SK-N-SH (cell line): ENCODE measurements at regions not wholly inside any gene's neighbourhood (a gene's known extent, or its start where the extent isn't known, plus 50 kb on each side); places are given as distances from the start of the nearest gene placed in this dataset.

Experiments used
- CTCF ChIA-PET: fragments of 300-600, 350-600 bp; formaldehyde crosslinking; extraction: SDS; loops from one replicate; lab custom pipeline; 2021; lab: Yijun Ruan, JAX
- POLR2A ChIA-PET: fragments of 350-600 bp; sonication (Branson Sonifier 250); formaldehyde crosslinking; extraction: SDS; loops from one replicate; lab custom pipeline; 2020; ENCODE audit warnings: antibody characterized with exemption, inconsistent platforms; lab: Yijun Ruan, JAX
- DNase-seq: peaks from one replicate; pipeline ENCODE4 v3.0.0; 2012
- H2AFZ ChIP-seq: fragments of 200-600 bp; sonication (generic); 2 replicates; pipeline ENCODE4 v1.8.1; 2016; ENCODE audit warnings: antibody characterized with exemption, mild to moderate bottlenecking, low read depth
- H3F3A ChIP-seq: fragments of 200-600 bp; sonication (generic); replicated peaks from 2 replicates; pipeline ENCODE3; 2016; ENCODE audit warnings: antibody characterized with exemption, mild to moderate bottlenecking; ENCODE audit not compliant: insufficient read depth
- H3K27ac ChIP-seq, 2 experiments: fragments of 200-500 bp in 1 of 2; fragments of 200-600 bp in 1 of 2; sonication (Bioruptor generic) in 1 of 2; sonication (generic), shearing (Covaris generic) in 1 of 2; 2 replicates each; pipeline versions ENCODE4 v1.5.1 to v1.6.1; 2014 to 2016; ENCODE audit warnings: low read depth in 2 of 2, inconsistent platforms in 1 of 2, low read length in 1 of 2, mild to moderate bottlenecking in 1 of 2, mixed read lengths in 1 of 2
- H3K27me3 ChIP-seq: fragments of 200-600 bp; sonication (generic), shearing (Covaris generic); 2 replicates; pipeline ENCODE4 v1.6.1; 2016; ENCODE audit warnings: mixed run types; ENCODE audit not compliant: insufficient read depth
- H3K36me3 ChIP-seq, 2 experiments: fragments of 200-500 bp in 1 of 2; fragments of 200-600 bp in 1 of 2; sonication (Bioruptor generic) in 1 of 2; sonication (generic) in 1 of 2; replicated peaks in 1 of 2; 2 replicates each; pipeline versions ENCODE3 to v1.5.1; 2014 to 2016; ENCODE audit warnings: low read length in 1 of 2, mild to moderate bottlenecking in 1 of 2; ENCODE audit not compliant: insufficient read depth in 2 of 2, control insufficient read depth in 1 of 2
- H3K4me1 ChIP-seq, 2 experiments: fragments of 200-500 bp in 1 of 2; fragments of 200-600 bp in 1 of 2; sonication (Bioruptor generic) in 1 of 2; sonication (generic), shearing (Covaris generic) in 1 of 2; 2 replicates each; pipeline versions ENCODE4 v1.5.1 to v1.6.1; 2014 to 2016; ENCODE audit warnings: low read depth in 1 of 2, low read length in 1 of 2, mixed run types in 1 of 2; ENCODE audit not compliant: insufficient read depth in 2 of 2, control insufficient read depth in 1 of 2
- H3K4me2 ChIP-seq: fragments of 200-600 bp; sonication (generic), shearing (Covaris generic); 2 replicates; pipeline ENCODE4 v1.6.1; 2017; ENCODE audit warnings: mixed run types
- H3K4me3 ChIP-seq, 2 experiments: fragments of 200-500 bp in 1 of 2; fragments of 200-600 bp in 1 of 2; sonication (Bioruptor generic) in 1 of 2; sonication (generic), shearing (Covaris generic) in 1 of 2; 2 replicates each; pipeline versions ENCODE4 v1.5.1 to v1.8.1; 2014 to 2016; ENCODE audit warnings: low read depth in 2 of 2, inconsistent platforms in 1 of 2, low read length in 1 of 2, mild to moderate bottlenecking in 1 of 2, mixed read lengths in 1 of 2, moderate library complexity in 1 of 2
- H3K79me2 ChIP-seq: fragments of 200-600 bp; sonication (generic); 2 replicates; pipeline ENCODE4 v1.8.1; 2017; ENCODE audit warnings: mild to moderate bottlenecking; ENCODE audit not compliant: insufficient read depth
- H3K9ac ChIP-seq: fragments of 200-600 bp; sonication (generic); 2 replicates; pipeline ENCODE4 v1.6.1; 2017; ENCODE audit warnings: mixed run types
- H3K9me2 ChIP-seq: fragments of 200-600 bp; sonication (generic); 2 replicates; pipeline ENCODE4 v1.6.1; 2017; ENCODE audit warnings: mixed run types
- H3K9me3 ChIP-seq: fragments of 200-600 bp; sonication (generic); 2 replicates; pipeline ENCODE4 v1.6.1; 2017; ENCODE audit warnings: mixed run types, mild to moderate bottlenecking, moderate library complexity
- H4K20me1 ChIP-seq: fragments of 200-600 bp; sonication (generic); 2 replicates; pipeline ENCODE4 v1.6.1; 2017; ENCODE audit warnings: mild to moderate bottlenecking, mixed run types; ENCODE audit not compliant: insufficient read depth
- CHD2 ChIP-seq: fragments of 150-350 bp; IDR thresholded peaks from 2 replicates; pipeline ENCODE4 v1.6.1; 2018; ENCODE audit warnings: low read length; ENCODE audit not compliant: partially characterized antibody
- ELF1 ChIP-seq: IDR thresholded peaks from 2 replicates; pipeline ENCODE4 v1.4.0; 2012
- EP300 ChIP-seq, 2 experiments: IDR thresholded peaks; 2 replicates each; pipeline versions ENCODE4 v1.4.0 to v1.6.1; 2012; ENCODE audit warnings: borderline replicate concordance in 1 of 2, low read depth in 1 of 2, low read length in 1 of 2
- EZH2phosphoT487 ChIP-seq: fragments of 200-600 bp; sonication (generic); IDR thresholded peaks from 2 replicates; pipeline ENCODE4 v1.6.1; 2017; ENCODE audit warnings: low read depth, mixed run types, mild to moderate bottlenecking, antibody characterized with exemption, moderate library complexity, borderline replicate concordance
- FOXJ3 ChIP-seq: sonication (generic); formaldehyde crosslinking; IDR thresholded peaks from 2 replicates; pipeline ENCODE4 v1.5.1; 2020; ENCODE audit warnings: mild to moderate bottlenecking, missing genetic modification reagents
- GATA2 ChIP-seq: sonication (generic); formaldehyde crosslinking; IDR thresholded peaks from 2 replicates; pipeline ENCODE4 v1.5.0; 2020; ENCODE audit warnings: mild to moderate bottlenecking, missing genetic modification reagents
- MEF2A ChIP-seq: IDR thresholded peaks from 2 replicates; pipeline ENCODE4 v1.4.0; 2012; ENCODE audit warnings: low read depth, borderline replicate concordance
- NFIC ChIP-seq: IDR thresholded peaks from 2 replicates; pipeline ENCODE4 v1.4.0; 2012; ENCODE audit warnings: borderline replicate concordance
- POLR2AphosphoS5 ChIP-seq: IDR thresholded peaks from 2 replicates; pipeline ENCODE4 v1.6.1; 2012; ENCODE audit warnings: low read depth, low read length
- RAD21 ChIP-seq: IDR thresholded peaks from 2 replicates; pipeline ENCODE4 v1.6.1; 2012; ENCODE audit warnings: mild to moderate bottlenecking, low read length
- RCOR1 ChIP-seq: fragments of 150-350 bp; IDR thresholded peaks from 2 replicates; pipeline ENCODE4 v1.6.1; 2017; ENCODE audit warnings: antibody characterized with exemption, low read length
- RXRA ChIP-seq: IDR thresholded peaks from 2 replicates; pipeline ENCODE4 v1.4.0; 2012; ENCODE audit warnings: low read depth, mild to moderate bottlenecking, borderline replicate concordance
- TAF1 ChIP-seq: IDR thresholded peaks from 2 replicates; pipeline ENCODE4 v1.6.1; 2012; ENCODE audit warnings: low read depth, mild to moderate bottlenecking, low read length, moderate library complexity, borderline replicate concordance
- WGBS: methylation state at CpG from one replicate; pipeline ENCODE4 v1.1.6; 2017; ENCODE audit warnings: low lambda C conversion rate; 5-methylcytosine and 5-hydroxymethylcytosine counted together
- TF ChIP-seq, protein P1 (sequence below): IDR thresholded peaks from 2 replicates; pipeline ENCODE4; 2012
- TF ChIP-seq, protein P2 (sequence below): fragments of 150-350 bp; IDR thresholded peaks from 2 replicates; pipeline ENCODE4 v1.6.1; 2016; ENCODE audit warnings: mild to moderate bottlenecking, low read depth, low read length
- TF ChIP-seq, protein P3 (sequence below): IDR thresholded peaks from 2 replicates; pipeline ENCODE4 v1.4.0; 2012; ENCODE audit warnings: low read depth, borderline replicate concordance
- TF ChIP-seq, protein P4 (sequence below): IDR thresholded peaks from 2 replicates; pipeline ENCODE4 v1.4.0; 2012; ENCODE audit warnings: low read depth

DNA sequence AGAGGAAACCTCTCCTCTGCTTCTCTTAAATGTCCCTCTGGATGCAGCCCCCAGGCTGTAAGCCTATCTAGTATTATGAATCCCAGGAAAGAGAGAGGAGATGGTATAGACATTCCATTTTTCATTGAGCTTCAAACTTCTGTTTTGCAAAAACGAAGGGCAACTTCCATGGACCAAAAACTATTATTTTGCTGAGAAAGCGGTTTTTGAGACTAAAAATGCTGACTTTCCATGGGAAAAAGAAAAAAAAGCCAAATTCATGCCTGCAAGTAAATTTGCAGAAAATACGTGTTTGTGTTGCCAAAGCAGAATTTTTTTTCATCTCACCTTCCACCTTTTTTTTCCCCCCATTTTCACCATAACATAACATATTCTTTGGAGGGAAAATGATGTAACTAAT lies 272.5 kb upstream of the CELF4 start:
- Histone ChIP-seq H3K27ac (no peak overlapping the region), H4K20me1 (no peaks in the 10 kb centered on the region), H2AFZ (no peak overlapping the region), H3K4me3 (no peak overlapping the region), H3K79me2 (no peaks in the 10 kb centered on the region), H3F3A (no peaks in the 10 kb centered on the region), H3K9ac (no peak overlapping the region), H3K4me1 (no peaks in the 10 kb centered on the region; a peak in 1 of 4 replicates), H3K9me3 (no peaks in the 10 kb centered on the region; the same call in 1 of the 2 replicates), H3K36me3 (no peaks in the 10 kb centered on the region), H3K4me2 (no peak overlapping the region), H3K9me2 (no peaks in the 10 kb centered on the region), H3K27me3 (no peaks in the 10 kb centered on the region)
- WGBS, result 14% methylated on average over 3 of the region's 3 CpGs
- ChIA-PET POLR2A (no interaction called here), CTCF (no interaction called here)
- DNase-seq, result no peak
- TF ChIP-seq POLR2AphosphoS5 (no peak), EP300 (IDR thresholded peaks at IDR 0.05; ENCODE audit: borderline replicate concordance in 1 of 2, low read depth in 1 of 2, low read length in 1 of 2) (no peak), GATA2 (no peak), TAF1 (no peak), FOXJ3 (CRISPR knock-in tag) (no peak), CHD2 (no peak), MEF2A (no peak), NFIC (no peak), ELF1 (no peak), RAD21 (no peak), RXRA (no peak), RCOR1 (no peak), EZH2phosphoT487 (no peak)
- TF ChIP-seq, protein P1, sequence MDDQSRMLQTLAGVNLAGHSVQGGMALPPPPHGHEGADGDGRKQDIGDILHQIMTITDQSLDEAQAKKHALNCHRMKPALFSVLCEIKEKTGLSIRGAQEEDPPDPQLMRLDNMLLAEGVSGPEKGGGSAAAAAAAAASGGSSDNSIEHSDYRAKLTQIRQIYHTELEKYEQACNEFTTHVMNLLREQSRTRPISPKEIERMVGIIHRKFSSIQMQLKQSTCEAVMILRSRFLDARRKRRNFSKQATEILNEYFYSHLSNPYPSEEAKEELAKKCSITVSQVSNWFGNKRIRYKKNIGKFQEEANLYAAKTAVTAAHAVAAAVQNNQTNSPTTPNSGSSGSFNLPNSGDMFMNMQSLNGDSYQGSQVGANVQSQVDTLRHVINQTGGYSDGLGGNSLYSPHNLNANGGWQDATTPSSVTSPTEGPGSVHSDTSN, result no peak
- TF ChIP-seq, protein P2, sequence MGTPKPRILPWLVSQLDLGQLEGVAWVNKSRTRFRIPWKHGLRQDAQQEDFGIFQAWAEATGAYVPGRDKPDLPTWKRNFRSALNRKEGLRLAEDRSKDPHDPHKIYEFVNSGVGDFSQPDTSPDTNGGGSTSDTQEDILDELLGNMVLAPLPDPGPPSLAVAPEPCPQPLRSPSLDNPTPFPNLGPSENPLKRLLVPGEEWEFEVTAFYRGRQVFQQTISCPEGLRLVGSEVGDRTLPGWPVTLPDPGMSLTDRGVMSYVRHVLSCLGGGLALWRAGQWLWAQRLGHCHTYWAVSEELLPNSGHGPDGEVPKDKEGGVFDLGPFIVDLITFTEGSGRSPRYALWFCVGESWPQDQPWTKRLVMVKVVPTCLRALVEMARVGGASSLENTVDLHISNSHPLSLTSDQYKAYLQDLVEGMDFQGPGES, result no peak
- TF ChIP-seq, protein P3, sequence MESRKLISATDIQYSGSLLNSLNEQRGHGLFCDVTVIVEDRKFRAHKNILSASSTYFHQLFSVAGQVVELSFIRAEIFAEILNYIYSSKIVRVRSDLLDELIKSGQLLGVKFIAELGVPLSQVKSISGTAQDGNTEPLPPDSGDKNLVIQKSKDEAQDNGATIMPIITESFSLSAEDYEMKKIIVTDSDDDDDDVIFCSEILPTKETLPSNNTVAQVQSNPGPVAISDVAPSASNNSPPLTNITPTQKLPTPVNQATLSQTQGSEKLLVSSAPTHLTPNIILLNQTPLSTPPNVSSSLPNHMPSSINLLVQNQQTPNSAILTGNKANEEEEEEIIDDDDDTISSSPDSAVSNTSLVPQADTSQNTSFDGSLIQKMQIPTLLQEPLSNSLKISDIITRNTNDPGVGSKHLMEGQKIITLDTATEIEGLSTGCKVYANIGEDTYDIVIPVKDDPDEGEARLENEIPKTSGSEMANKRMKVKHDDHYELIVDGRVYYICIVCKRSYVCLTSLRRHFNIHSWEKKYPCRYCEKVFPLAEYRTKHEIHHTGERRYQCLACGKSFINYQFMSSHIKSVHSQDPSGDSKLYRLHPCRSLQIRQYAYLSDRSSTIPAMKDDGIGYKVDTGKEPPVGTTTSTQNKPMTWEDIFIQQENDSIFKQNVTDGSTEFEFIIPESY, result no peak
- TF ChIP-seq, protein P4, sequence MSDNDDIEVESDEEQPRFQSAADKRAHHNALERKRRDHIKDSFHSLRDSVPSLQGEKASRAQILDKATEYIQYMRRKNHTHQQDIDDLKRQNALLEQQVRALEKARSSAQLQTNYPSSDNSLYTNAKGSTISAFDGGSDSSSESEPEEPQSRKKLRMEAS, result no peak
